ENCODE measurements at regions not wholly inside any gene's neighbourhood (a gene's known extent, or its start where the extent isn't known, plus 50 kb on each side); places are given as distances from the start of the nearest gene placed in this dataset.

GRCh38 chr4:148808416-148808815 lies 366.2 kb upstream of the NR3C2 start:
- Histone ChIP-seq H3K9me3 (no peaks in the 10 kb centered on the region), H3K36me3 (no peaks in the 10 kb centered on the region), H3K27me3 (no peaks in the 10 kb centered on the region), H3K27ac (no peak overlapping the region), H3K4me1 (no peaks in the 10 kb centered on the region), H3K4me3 (no peak overlapping the region)
- TF ChIP-seq EP300 (IDR thresholded peaks at IDR 0.05) (no peak), POLR2AphosphoS5 (IDR thresholded peaks at IDR 0.05) (no peak), CTCF (IDR thresholded peaks at IDR 0.05) (no peak), POLR2A (IDR thresholded peaks at IDR 0.05) (no peak)
- 64% methylated on average over 1 of the region's 1 CpG for WGBS
- DNase-seq (ENCODE audit: low spot score in 2 of 2): no peak

GRCh38 chr4:148800940-148801339 lies 358.7 kb upstream of the NR3C2 start:
- Histone ChIP-seq H3K4me3 (no peak overlapping the region), H3K36me3 (no peaks in the 10 kb centered on the region), H3K27ac (no peak overlapping the region), H3K4me1 (no peaks in the 10 kb centered on the region), H3K9me3 (no peaks in the 10 kb centered on the region), H3K27me3 (no peaks in the 10 kb centered on the region)
- TF ChIP-seq POLR2AphosphoS5 (IDR thresholded peaks at IDR 0.05): no peak
- no peak for TF ChIP-seq POLR2A (IDR thresholded peaks at IDR 0.05)
- TF ChIP-seq CTCF (IDR thresholded peaks at IDR 0.05): no peak
- no peak for TF ChIP-seq EP300 (IDR thresholded peaks at IDR 0.05)
- no peak for DNase-seq (ENCODE audit: low spot score in 2 of 2)
- 67% methylated on average over 4 of the region's 4 CpGs for WGBS

GRCh38 chr4:148800336-148800885 lies 358.2 kb upstream of the NR3C2 start:
- no peaks in the 10 kb centered on the region for H3K9me3 ChIP-seq
- H3K36me3 ChIP-seq: no peaks in the 10 kb centered on the region
- DNase-seq (ENCODE audit: low spot score in 2 of 2): no peak
- WGBS: 71% methylated on average over 1 of the region's 1 CpG
- no peak overlapping the region for H3K27ac ChIP-seq
- H3K4me3 ChIP-seq: no peak overlapping the region
- H3K27me3 ChIP-seq: no peaks in the 10 kb centered on the region
- no peak for TF ChIP-seq POLR2AphosphoS5 (IDR thresholded peaks at IDR 0.05)
- no peak for TF ChIP-seq POLR2A (IDR thresholded peaks at IDR 0.05)
- TF ChIP-seq CTCF (IDR thresholded peaks at IDR 0.05): no peak
- no peak for TF ChIP-seq EP300 (IDR thresholded peaks at IDR 0.05)
- no peaks in the 10 kb centered on the region for H3K4me1 ChIP-seq

GRCh38 chr4:148795156-148795864 lies 353.1 kb upstream of the NR3C2 start:
- Histone ChIP-seq H3K27me3 (no peaks in the 10 kb centered on the region), H3K36me3 (no peaks in the 10 kb centered on the region), H3K27ac (no peak overlapping the region), H3K4me1 (no peaks in the 10 kb centered on the region), H3K4me3 (no peak overlapping the region), H3K9me3 (no peaks in the 10 kb centered on the region)
- 67% methylated on average over 7 of the region's 7 CpGs for WGBS
- no peak for TF ChIP-seq CTCF (IDR thresholded peaks at IDR 0.05)
- TF ChIP-seq POLR2AphosphoS5 (IDR thresholded peaks at IDR 0.05): no peak
- no peak for TF ChIP-seq EP300 (IDR thresholded peaks at IDR 0.05)
- no peak for TF ChIP-seq POLR2A (IDR thresholded peaks at IDR 0.05)
- DNase-seq (ENCODE audit: low spot score in 2 of 2): no peak

GRCh38 chr4:148793221-148793620 lies 351.0 kb upstream of the NR3C2 start:
- no peaks in the 10 kb centered on the region for H3K9me3 ChIP-seq
- WGBS: 92% methylated on average over 2 of the region's 2 CpGs
- no peak overlapping the region for H3K27ac ChIP-seq
- TF ChIP-seq POLR2A (IDR thresholded peaks at IDR 0.05): no peak
- TF ChIP-seq EP300 (IDR thresholded peaks at IDR 0.05): no peak
- TF ChIP-seq POLR2AphosphoS5 (IDR thresholded peaks at IDR 0.05): no peak
- TF ChIP-seq CTCF (IDR thresholded peaks at IDR 0.05): no peak
- DNase-seq (ENCODE audit: low spot score in 2 of 2): no peak
- no peaks in the 10 kb centered on the region for H3K27me3 ChIP-seq
- H3K4me1 ChIP-seq: peaks cover 2% of the 10 kb centered on the region
- no peaks in the 10 kb centered on the region for H3K36me3 ChIP-seq
- H3K4me3 ChIP-seq: no peak overlapping the region
